ENCODE measurements at regions not wholly inside any gene's neighbourhood (a gene's known extent, or its start where the extent isn't known, plus 50 kb on each side); places are given as distances from the start of the nearest gene placed in this dataset.

- TF ChIP-seq POLR2A (IDR thresholded peaks at IDR 0.05; ENCODE audit: low read depth, low read length) (no peak), POLR2AphosphoS5 (IDR thresholded peaks at IDR 0.05; ENCODE audit: low read depth, low read length) (no peak), TAF1 (IDR thresholded peaks at IDR 0.05; ENCODE audit: borderline replicate concordance, low read depth, low read length) (no peak)
Observed at GRCh38 chr3:89649431-89649830, 542.0 kb downstream of the EPHA3 start.

Data from GM12892 (cell line).